ENCODE measurements at regions not wholly inside any gene's neighbourhood (a gene's known extent, or its start where the extent isn't known, plus 50 kb on each side); places are given as distances from the start of the nearest gene placed in this dataset.
"Not testable (repeated sequence)": the region's sequence is repeated elsewhere in the genome, so short reads cannot be mapped to it uniquely, and the experiment has no call there.

DNA sequence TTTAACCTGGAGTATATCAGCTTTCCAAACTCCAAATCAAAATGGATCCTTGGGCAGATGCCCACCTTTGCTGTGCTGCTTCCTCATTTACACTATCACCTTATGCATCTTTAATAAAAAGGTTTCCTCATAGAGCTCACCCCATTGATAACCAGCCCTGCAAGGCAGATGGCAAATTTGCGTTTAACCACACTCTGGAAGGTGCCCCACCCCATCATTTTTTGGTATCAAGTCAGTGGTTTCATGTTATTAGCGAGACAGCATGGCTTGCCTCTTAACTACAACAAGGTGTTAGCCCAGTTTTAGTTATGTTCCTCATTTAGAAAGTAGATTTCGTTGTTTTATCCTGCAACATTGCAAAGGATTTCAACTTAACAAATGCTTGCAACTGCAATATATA, 214.0 kb upstream of the WDFY3 start:
- DNase-seq, result no peak
- POLR2A ChIA-PET (ENCODE audit: partially characterized antibody), result no interaction called here
- intact Hi-C loops (cut with micrococcal nuclease), result no loop called here
- CTCF ChIA-PET (ENCODE audit: partially characterized antibody), result no interaction called here
- Mint-ChIP-seq H3K4me3 (no peak overlapping the region), H3K36me3 (no peaks in the 10 kb centered on the region), H3K27me3 (no peaks in the 10 kb centered on the region), H3K4me1 (no peaks in the 10 kb centered on the region), H3K27ac (no peak overlapping the region), H3K9me3 (peaks cover 0 to 2% (median 0%) of the 10 kb centered on the region in 8 donors)
- Histone ChIP-seq H3K4me1 (ENCODE audit: insufficient read depth, low read length) (no peaks in the 10 kb centered on the region), H3K36me3 (ENCODE audit: insufficient read depth, low read length) (no peaks in the 10 kb centered on the region), H3K9me3 (ENCODE audit: control insufficient read depth in 1 of 2, low read length in 2 of 2) (no peaks in the 10 kb centered on the region), H3K27me3 (ENCODE audit: insufficient read depth, low read length) (no peaks in the 10 kb centered on the region), H3K27ac (ENCODE audit: low read depth, low read length) (no peak overlapping the region), H3K4me3 (ENCODE audit: low read length in 2 of 2) (no peak overlapping the region)

DNA sequence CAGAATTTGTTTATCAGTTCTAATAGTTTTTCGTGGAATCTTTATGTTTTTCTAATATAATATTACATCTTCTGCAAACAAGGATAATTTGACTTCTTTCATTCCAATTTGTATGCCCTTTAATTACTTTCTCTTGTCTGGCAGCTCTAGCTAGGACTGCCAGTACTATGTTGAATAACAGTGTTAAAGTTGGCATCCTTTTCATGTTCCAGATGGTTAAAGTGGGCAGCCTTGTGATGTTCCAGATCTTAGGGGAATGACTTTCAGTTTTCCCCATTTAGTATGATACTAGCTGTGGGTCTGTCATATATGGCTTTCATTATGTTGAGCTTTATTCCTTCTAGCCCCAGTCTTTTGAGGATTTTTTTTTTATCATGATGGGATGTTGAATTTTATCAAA, 220.6 kb upstream of the WDFY3 start:
- no peak overlapping the region for H3K27ac Mint-ChIP-seq
- H3K36me3 Mint-ChIP-seq, result no peaks in the 10 kb centered on the region

DNA sequence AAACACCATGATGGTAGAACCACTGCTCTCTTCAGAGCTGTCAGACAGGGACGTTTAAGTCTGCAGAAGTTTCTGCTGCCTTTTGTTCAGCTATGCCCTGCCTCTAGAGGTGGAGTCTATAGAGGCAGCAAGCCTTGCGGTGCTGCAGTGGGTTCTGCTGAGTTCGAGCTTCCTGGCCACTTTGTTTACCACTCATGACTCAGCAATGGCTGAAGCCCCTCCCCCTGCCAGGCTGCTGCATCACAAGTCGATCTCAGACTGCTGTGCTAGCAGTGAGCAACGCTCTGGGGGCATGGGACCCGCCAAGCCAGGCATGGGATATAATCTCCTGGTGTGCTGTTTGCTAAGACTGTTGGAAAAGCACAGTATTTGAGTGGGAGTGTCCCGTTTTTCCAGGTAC, 229.5 kb upstream of the WDFY3 start:
- POLR2A ChIA-PET (ENCODE audit: partially characterized antibody); H3K4me3 ChIP-seq (ENCODE audit: low read length in 2 of 2); H3K27me3 Mint-ChIP-seq; H3K36me3 Mint-ChIP-seq; H3K4me1 Mint-ChIP-seq; intact Hi-C loops (cut with micrococcal nuclease); CTCF ChIA-PET (ENCODE audit: partially characterized antibody); H3K27me3 ChIP-seq (ENCODE audit: insufficient read depth, low read length); DNase-seq; H3K4me1 ChIP-seq (ENCODE audit: insufficient read depth, low read length); H3K27ac Mint-ChIP-seq; H3K27ac ChIP-seq (ENCODE audit: low read depth, low read length); H3K36me3 ChIP-seq (ENCODE audit: insufficient read depth, low read length); H3K4me3 Mint-ChIP-seq; H3K9me3 ChIP-seq (ENCODE audit: control insufficient read depth in 1 of 2, low read length in 2 of 2): not testable (repeated sequence)
- H3K9me3 Mint-ChIP-seq, result peaks cover 4 to 37% (median 18%) of the 10 kb centered on the region in 8 donors

More for the DNA sequence above, 220.6 kb upstream of the WDFY3 start:
- DNase-seq, result no peak
- no peaks in the 10 kb centered on the region for H3K9me3 ChIP-seq (ENCODE audit: control insufficient read depth in 1 of 2, low read length in 2 of 2)
- no peaks in the 10 kb centered on the region for H3K27me3 Mint-ChIP-seq
- no peak overlapping the region for H3K4me3 Mint-ChIP-seq
- no peaks in the 10 kb centered on the region for H3K27me3 ChIP-seq (ENCODE audit: insufficient read depth, low read length)
- no peaks in the 10 kb centered on the region for H3K4me1 ChIP-seq (ENCODE audit: insufficient read depth, low read length)
- H3K36me3 ChIP-seq (ENCODE audit: insufficient read depth, low read length), result no peaks in the 10 kb centered on the region
- H3K4me1 Mint-ChIP-seq, result no peaks in the 10 kb centered on the region
- POLR2A ChIA-PET (ENCODE audit: partially characterized antibody), result no interaction called here
- no peak overlapping the region for H3K27ac ChIP-seq (ENCODE audit: low read depth, low read length)
- peaks cover 0 to 18% (median 4%) of the 10 kb centered on the region in 8 donors for H3K9me3 Mint-ChIP-seq
- CTCF ChIA-PET (ENCODE audit: partially characterized antibody), result no interaction called here
- no peak overlapping the region for H3K4me3 ChIP-seq (ENCODE audit: low read length in 2 of 2)
- intact Hi-C loops (cut with micrococcal nuclease), result no loop called here

GRCh38 chr4:85200106-85200505, 233.6 kb upstream of the WDFY3 start:
- ChIA-PET POLR2A (ENCODE audit: partially characterized antibody) (no interaction called here), CTCF (ENCODE audit: partially characterized antibody) (no interaction called here)
- Mint-ChIP-seq H3K4me3 (no peak overlapping the region), H3K9me3 (peaks cover 4 to 24% (median 17%) of the 10 kb centered on the region in 8 donors), H3K36me3 (no peaks in the 10 kb centered on the region), H3K27ac (no peak overlapping the region), H3K4me1 (no peaks in the 10 kb centered on the region), H3K27me3 (peaks cover 0 to 2% of the 10 kb centered on the region in 2 donors)
- intact Hi-C loops (cut with micrococcal nuclease), result no loop called here
- H3K4me1 ChIP-seq (ENCODE audit: insufficient read depth, low read length), result no peaks in the 10 kb centered on the region
- no peak overlapping the region for H3K27ac ChIP-seq (ENCODE audit: low read depth, low read length)
- H3K36me3 ChIP-seq (ENCODE audit: insufficient read depth, low read length), result no peaks in the 10 kb centered on the region
- H3K27me3 ChIP-seq (ENCODE audit: insufficient read depth, low read length), result no peaks in the 10 kb centered on the region
- DNase-seq, result no peak
- H3K9me3 ChIP-seq (ENCODE audit: control insufficient read depth in 1 of 2, low read length in 2 of 2), result no peaks in the 10 kb centered on the region
- H3K4me3 ChIP-seq (ENCODE audit: low read length in 2 of 2), result no peak overlapping the region

- no peaks in the 10 kb centered on the region for H3K27me3 Mint-ChIP-seq
- no peak overlapping the region for H3K4me3 Mint-ChIP-seq
- Histone ChIP-seq H3K4me1 (ENCODE audit: insufficient read depth, low read length) (no peaks in the 10 kb centered on the region), H3K27ac (ENCODE audit: low read depth, low read length) (no peak overlapping the region), H3K4me3 (ENCODE audit: low read length in 2 of 2) (no peak overlapping the region), H3K9me3 (ENCODE audit: control insufficient read depth in 1 of 2, low read length in 2 of 2) (no peaks in the 10 kb centered on the region), H3K27me3 (ENCODE audit: insufficient read depth, low read length) (no peaks in the 10 kb centered on the region), H3K36me3 (ENCODE audit: insufficient read depth, low read length) (no peaks in the 10 kb centered on the region)
- H3K4me1 Mint-ChIP-seq, result no peaks in the 10 kb centered on the region
- DNase-seq, result no peak
- H3K27ac Mint-ChIP-seq, result no peak overlapping the region
- intact Hi-C loops (cut with micrococcal nuclease), result no loop called here
- peaks cover 0 to 23% (median 10%) of the 10 kb centered on the region in 8 donors for H3K9me3 Mint-ChIP-seq
- CTCF ChIA-PET (ENCODE audit: partially characterized antibody), result no interaction called here
- H3K36me3 Mint-ChIP-seq, result no peaks in the 10 kb centered on the region
- POLR2A ChIA-PET (ENCODE audit: partially characterized antibody), result no interaction called here
Observed at GRCh38 chr4:85209161-85209560, 242.7 kb upstream of the WDFY3 start.

- H3K4me1 Mint-ChIP-seq, result no peaks in the 10 kb centered on the region
- intact Hi-C loops (cut with micrococcal nuclease), result no loop called here
- no peak for DNase-seq
- no peak overlapping the region for H3K4me3 ChIP-seq (ENCODE audit: low read length in 2 of 2)
- no peaks in the 10 kb centered on the region for H3K9me3 ChIP-seq (ENCODE audit: control insufficient read depth in 1 of 2, low read length in 2 of 2)
- no peaks in the 10 kb centered on the region for H3K4me1 ChIP-seq (ENCODE audit: insufficient read depth, low read length)
- H3K36me3 ChIP-seq (ENCODE audit: insufficient read depth, low read length), result no peaks in the 10 kb centered on the region
- H3K36me3 Mint-ChIP-seq, result no peaks in the 10 kb centered on the region
- ChIA-PET CTCF (ENCODE audit: partially characterized antibody) (no interaction called here), POLR2A (ENCODE audit: partially characterized antibody) (no interaction called here)
- no peak overlapping the region for H3K4me3 Mint-ChIP-seq
- peaks cover 0 to 20% (median 7%) of the 10 kb centered on the region in 8 donors for H3K9me3 Mint-ChIP-seq
- no peaks in the 10 kb centered on the region for H3K27me3 ChIP-seq (ENCODE audit: insufficient read depth, low read length)
- H3K27me3 Mint-ChIP-seq, result no peaks in the 10 kb centered on the region
- no peak overlapping the region for H3K27ac Mint-ChIP-seq
- no peak overlapping the region for H3K27ac ChIP-seq (ENCODE audit: low read depth, low read length)
Observed at GRCh38 chr4:85210353-85210752, 243.9 kb upstream of the WDFY3 start.

DNA sequence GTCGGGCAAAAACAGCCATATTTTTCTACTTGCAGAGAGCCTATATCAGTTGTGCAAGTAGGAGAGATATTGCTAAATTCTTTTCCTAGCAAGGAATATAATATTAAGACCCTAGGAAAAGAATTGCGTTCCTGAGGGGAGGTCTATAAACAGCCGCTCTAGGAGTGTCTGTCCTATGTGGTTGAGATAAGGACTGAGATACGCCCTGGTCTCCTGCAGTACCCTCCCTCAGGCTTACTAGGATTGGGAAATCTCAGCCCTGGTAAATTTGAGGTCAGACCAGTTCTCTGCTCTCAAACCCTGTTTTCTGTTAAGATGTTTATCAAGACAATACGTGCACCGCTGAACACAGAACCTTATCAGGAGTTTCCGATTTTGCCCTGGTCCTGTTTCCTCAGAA, 250.1 kb upstream of the WDFY3 start:
- H3K27ac Mint-ChIP-seq; H3K27ac ChIP-seq (ENCODE audit: low read depth, low read length); intact Hi-C loops (cut with micrococcal nuclease); H3K36me3 Mint-ChIP-seq; H3K4me1 ChIP-seq (ENCODE audit: insufficient read depth, low read length); H3K4me3 ChIP-seq (ENCODE audit: low read length in 2 of 2); H3K4me3 Mint-ChIP-seq; POLR2A ChIA-PET (ENCODE audit: partially characterized antibody); H3K36me3 ChIP-seq (ENCODE audit: insufficient read depth, low read length); H3K4me1 Mint-ChIP-seq; H3K9me3 ChIP-seq (ENCODE audit: control insufficient read depth in 1 of 2, low read length in 2 of 2); H3K27me3 Mint-ChIP-seq; CTCF ChIA-PET (ENCODE audit: partially characterized antibody); H3K27me3 ChIP-seq (ENCODE audit: insufficient read depth, low read length); DNase-seq: not testable (repeated sequence)
- H3K9me3 Mint-ChIP-seq, result peaks cover 0 to 35% (median 27%) of the 10 kb centered on the region in 8 donors

DNA sequence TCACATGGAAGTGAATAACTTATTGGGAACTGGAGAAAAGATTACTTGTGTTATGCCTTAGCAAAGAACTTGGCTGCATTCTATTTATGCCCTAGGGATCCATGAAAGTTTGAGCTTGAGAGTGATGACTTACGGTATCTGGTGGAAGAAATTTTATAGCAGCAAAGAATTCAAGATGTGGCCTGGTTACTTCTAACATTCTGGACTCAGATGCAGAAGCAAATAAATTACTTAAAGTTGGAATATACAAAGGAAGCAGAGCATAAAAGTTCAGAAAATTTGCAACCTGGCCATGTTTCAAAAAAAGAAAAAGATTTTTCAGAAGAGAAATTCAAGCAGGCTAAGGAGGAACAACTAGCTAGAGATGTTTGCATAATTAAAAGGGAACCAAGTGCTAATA, 252.3 kb upstream of the WDFY3 start:
- Mint-ChIP-seq H3K4me3 (no peak overlapping the region), H3K27me3 (no peaks in the 10 kb centered on the region), H3K27ac (no peak overlapping the region), H3K36me3 (no peaks in the 10 kb centered on the region), H3K4me1 (no peaks in the 10 kb centered on the region), H3K9me3 (peaks cover 0 to 36% (median 26%) of the 10 kb centered on the region in 8 donors)
- CTCF ChIA-PET (ENCODE audit: partially characterized antibody), result no interaction called here
- H3K4me3 ChIP-seq (ENCODE audit: low read length in 2 of 2), result no peak overlapping the region
- H3K27me3 ChIP-seq (ENCODE audit: insufficient read depth, low read length), result no peaks in the 10 kb centered on the region
- no peaks in the 10 kb centered on the region for H3K4me1 ChIP-seq (ENCODE audit: insufficient read depth, low read length)
- no peaks in the 10 kb centered on the region for H3K36me3 ChIP-seq (ENCODE audit: insufficient read depth, low read length)
- H3K9me3 ChIP-seq (ENCODE audit: control insufficient read depth in 1 of 2, low read length in 2 of 2), result no peaks in the 10 kb centered on the region
- DNase-seq, result no peak
- intact Hi-C loops (cut with micrococcal nuclease), result no loop called here
- POLR2A ChIA-PET (ENCODE audit: partially characterized antibody), result no interaction called here
- H3K27ac ChIP-seq (ENCODE audit: low read depth, low read length), result no peak overlapping the region
